IgD-negative memory B cell (primary cell): ENCODE measurements at regions not wholly inside any gene's neighbourhood (a gene's known extent, or its start where the extent isn't known, plus 50 kb on each side); places are given as distances from the start of the nearest gene placed in this dataset.

Experiments used
- H3K27ac Mint-ChIP-seq, 3 donors: one replicate each; pipeline ENCODE4 v1.8.0; 2020 to 2022; ENCODE audit warnings: mild to moderate bottlenecking in 3 of 3, mixed read lengths in 3 of 3, moderate library complexity in 1 of 3
- H3K27me3 Mint-ChIP-seq: one replicate; pipeline ENCODE4 v1.8.0; 2021; ENCODE audit warnings: mixed read lengths
- H3K36me3 Mint-ChIP-seq: one replicate; pipeline ENCODE4 v1.8.0; 2020; ENCODE audit warnings: mild to moderate bottlenecking, mixed read lengths
- H3K4me1 Mint-ChIP-seq, 3 donors: one replicate each; pipeline ENCODE4 v1.8.0; 2020 to 2022; ENCODE audit warnings: mixed read lengths in 3 of 3, mild to moderate bottlenecking in 1 of 3
- H3K4me3 Mint-ChIP-seq, 4 donors: one replicate each; pipeline ENCODE4 v1.8.0; 2020 to 2022; ENCODE audit warnings: mild to moderate bottlenecking in 4 of 4, mixed read lengths in 4 of 4, moderate library complexity in 3 of 4
- H3K9me3 Mint-ChIP-seq, 3 donors: one replicate each; pipeline ENCODE4 v1.8.0; 2020 to 2021; ENCODE audit warnings: mixed read lengths in 3 of 3, mild to moderate bottlenecking in 1 of 3

DNA sequence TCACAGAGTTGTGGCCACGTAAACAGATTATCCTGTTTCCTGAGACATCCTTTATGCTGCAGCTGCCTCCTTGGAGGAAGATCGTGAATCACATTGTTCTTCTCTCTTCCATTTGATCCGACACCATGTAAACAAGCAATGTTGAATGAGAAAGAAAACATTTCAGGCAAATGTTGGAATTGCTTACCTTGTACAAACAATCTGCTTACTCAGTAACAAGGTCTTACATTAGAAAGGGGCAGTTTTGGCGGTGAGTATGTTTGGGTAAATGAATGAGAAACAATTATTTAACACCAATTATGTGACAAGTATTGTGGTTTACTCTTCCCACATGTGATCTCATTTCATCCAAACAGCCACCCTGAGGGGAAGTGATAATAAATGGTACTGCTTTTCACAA lies 637.8 kb downstream of the RAB28 start:
- Mint-ChIP-seq H3K9me3 (no peaks in the 10 kb centered on the region), H3K4me3 (no peak overlapping the region), H3K27ac (no peak overlapping the region), H3K27me3 (no peaks in the 10 kb centered on the region), H3K4me1 (no peaks in the 10 kb centered on the region), H3K36me3 (no peaks in the 10 kb centered on the region)

GRCh38 chr4:12844141-12844540 lies 640.0 kb downstream of the RAB28 start:
- Mint-ChIP-seq H3K4me1 (no peaks in the 10 kb centered on the region), H3K36me3 (no peaks in the 10 kb centered on the region), H3K27me3 (peaks cover 1% of the 10 kb centered on the region), H3K9me3 (no peaks in the 10 kb centered on the region), H3K4me3 (no peak overlapping the region), H3K27ac (no peak overlapping the region)

DNA sequence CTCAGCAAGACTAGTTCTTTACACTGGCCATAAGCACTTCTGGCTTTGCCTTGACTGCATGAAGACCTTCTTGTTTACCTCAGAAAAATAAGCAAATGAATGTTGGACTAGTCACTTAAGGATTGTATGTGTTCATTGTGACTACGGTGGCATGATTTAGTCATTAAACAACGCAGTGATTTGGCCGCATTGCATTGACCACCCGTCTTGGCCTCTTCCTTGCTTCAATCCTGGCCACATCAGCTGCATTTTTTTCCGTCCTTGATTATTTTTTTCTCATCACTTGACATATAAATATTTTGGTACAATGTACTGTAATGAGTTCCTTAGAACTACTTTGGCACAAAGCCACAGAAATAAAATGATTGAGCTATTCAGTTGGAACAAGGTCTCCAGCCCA lies 656.2 kb downstream of the RAB28 start:
- Mint-ChIP-seq H3K4me1 (no peaks in the 10 kb centered on the region), H3K4me3 (no peak overlapping the region), H3K9me3 (peaks cover 0 to 1% (median 0%) of the 10 kb centered on the region in 3 donors), H3K27me3 (peaks cover 2% of the 10 kb centered on the region), H3K36me3 (no peaks in the 10 kb centered on the region), H3K27ac (no peak overlapping the region)

GRCh38 chr4:12791536-12791935 lies 692.6 kb downstream of the RAB28 start:
- Mint-ChIP-seq H3K36me3 (no peaks in the 10 kb centered on the region), H3K27ac (no peak overlapping the region), H3K27me3 (no peaks in the 10 kb centered on the region), H3K4me1 (no peaks in the 10 kb centered on the region), H3K9me3 (peaks cover 0 to 16% (median 10%) of the 10 kb centered on the region in 3 donors), H3K4me3 (no peak overlapping the region)

DNA sequence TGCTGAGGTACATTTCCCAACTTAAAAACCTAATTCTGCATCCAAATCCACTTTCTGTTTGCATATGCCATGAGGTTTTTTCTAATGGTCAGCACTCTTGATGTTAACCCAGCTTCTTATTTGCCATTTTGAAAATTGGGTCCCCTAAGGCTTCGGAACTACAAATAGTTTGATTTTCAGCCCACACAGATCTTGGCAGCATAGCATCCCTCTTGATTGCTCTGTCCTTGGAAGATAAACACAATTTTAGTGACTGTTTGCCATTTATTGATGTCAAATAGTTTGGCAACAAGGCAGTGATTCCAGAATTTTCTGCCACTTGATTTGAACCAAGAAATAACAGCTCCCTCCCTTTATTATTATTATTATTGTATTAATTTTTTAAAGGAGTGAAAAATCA lies 696.9 kb downstream of the RAB28 start:
- Mint-ChIP-seq H3K4me3 (no peak overlapping the region), H3K27ac (no peak overlapping the region), H3K27me3 (no peaks in the 10 kb centered on the region), H3K4me1 (no peaks in the 10 kb centered on the region), H3K9me3 (peaks cover 0 to 19% (median 13%) of the 10 kb centered on the region in 3 donors), H3K36me3 (no peaks in the 10 kb centered on the region)

DNA sequence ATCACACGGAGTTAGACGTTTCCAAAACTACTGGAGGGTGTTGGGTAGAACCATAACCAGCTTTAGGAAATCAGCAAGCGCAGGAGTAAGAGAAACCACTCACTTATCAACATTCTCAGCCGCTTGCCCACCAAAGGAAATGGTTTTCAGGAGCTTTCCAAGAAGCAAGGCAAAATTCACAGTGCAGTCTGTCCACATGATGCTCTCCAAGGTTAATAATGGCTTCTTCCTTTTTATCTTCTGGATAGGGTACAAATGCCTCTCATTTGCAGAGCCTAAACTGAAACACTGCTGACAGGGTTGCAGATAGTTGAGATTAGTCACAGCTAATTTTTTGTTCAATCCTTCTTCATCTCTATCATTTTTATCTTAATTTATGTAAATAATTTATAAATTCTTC lies 705.4 kb downstream of the RAB28 start:
- H3K4me1 Mint-ChIP-seq = peaks cover 0 to under 1% (median 0%) of the 10 kb centered on the region in 3 donors
- no peak overlapping the region for H3K4me3 Mint-ChIP-seq
- no peak overlapping the region for H3K27ac Mint-ChIP-seq
- H3K36me3 Mint-ChIP-seq = no peaks in the 10 kb centered on the region
- peaks cover 3% of the 10 kb centered on the region for H3K27me3 Mint-ChIP-seq
- H3K9me3 Mint-ChIP-seq = no peaks in the 10 kb centered on the region

GRCh38 chr4:12778191-12778590 lies 705.9 kb downstream of the RAB28 start:
- no peaks in the 10 kb centered on the region for H3K36me3 Mint-ChIP-seq
- H3K9me3 Mint-ChIP-seq = no peaks in the 10 kb centered on the region
- H3K4me3 Mint-ChIP-seq = no peak overlapping the region
- H3K27me3 Mint-ChIP-seq = peaks cover 3% of the 10 kb centered on the region
- H3K4me1 Mint-ChIP-seq = peaks cover 0 to 5% (median 0%) of the 10 kb centered on the region in 3 donors
- H3K27ac Mint-ChIP-seq = no peak overlapping the region

DNA sequence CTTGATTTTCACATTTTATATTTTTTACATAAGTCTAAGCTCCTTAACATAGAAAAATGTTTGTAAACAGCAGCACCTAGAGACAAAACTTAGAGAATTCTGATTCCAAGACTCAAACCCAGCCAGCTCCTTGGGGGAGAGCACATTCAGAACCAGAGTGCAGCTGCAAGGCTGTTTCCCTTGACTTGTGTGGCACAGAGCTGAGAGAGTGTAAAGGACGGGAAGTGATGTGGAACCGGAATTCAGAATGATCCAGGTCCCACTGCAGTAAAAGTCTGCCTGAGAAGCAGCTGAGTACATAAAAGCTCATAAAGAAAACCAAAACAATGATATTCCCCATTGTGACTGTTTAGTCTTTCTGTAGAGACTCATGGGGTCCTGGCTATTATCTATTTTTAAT lies 713.8 kb downstream of the RAB28 start:
- peaks cover 4% of the 10 kb centered on the region for H3K27me3 Mint-ChIP-seq
- peaks cover 0 to 4% (median 0%) of the 10 kb centered on the region in 3 donors for H3K9me3 Mint-ChIP-seq
- H3K4me1 Mint-ChIP-seq = peaks cover 0 to 8% (median 7%) of the 10 kb centered on the region in 3 donors
- no peak overlapping the region for H3K27ac Mint-ChIP-seq
- H3K4me3 Mint-ChIP-seq = no peak overlapping the region
- peaks cover 2% of the 10 kb centered on the region for H3K36me3 Mint-ChIP-seq

- Mint-ChIP-seq H3K36me3 (no peaks in the 10 kb centered on the region), H3K27me3 (no peaks in the 10 kb centered on the region), H3K4me1 (no peaks in the 10 kb centered on the region), H3K4me3 (no peak overlapping the region), H3K27ac (no peak overlapping the region), H3K9me3 (peaks cover 0 to 5% (median 0%) of the 10 kb centered on the region in 3 donors)
Observed at GRCh38 chr4:12761694-12762093, 722.4 kb downstream of the RAB28 start.

DNA sequence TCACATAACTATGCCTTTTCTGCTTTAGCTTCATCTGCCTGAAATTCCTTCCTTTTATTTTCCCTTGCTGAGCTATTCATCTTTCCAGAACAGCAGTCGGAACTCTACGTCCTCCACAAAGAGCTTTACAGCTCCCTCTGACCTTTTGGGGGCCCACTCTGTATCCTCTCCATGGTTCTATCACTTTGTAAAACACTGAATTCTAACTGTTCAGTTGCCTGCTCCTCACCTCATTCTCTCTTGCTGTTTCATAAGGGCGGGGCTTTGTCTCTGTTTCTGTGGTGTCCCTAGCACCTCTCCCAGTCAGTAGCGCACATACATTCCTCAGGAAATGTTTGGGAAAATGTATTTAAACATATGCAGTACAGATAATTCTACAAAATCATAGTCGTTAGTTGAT lies 737.0 kb downstream of the RAB28 start:
- Mint-ChIP-seq H3K4me1 (no peaks in the 10 kb centered on the region), H3K4me3 (no peak overlapping the region), H3K27ac (no peak overlapping the region), H3K27me3 (no peaks in the 10 kb centered on the region), H3K9me3 (peaks cover 0 to 14% (median 2%) of the 10 kb centered on the region in 3 donors), H3K36me3 (no peaks in the 10 kb centered on the region)

DNA sequence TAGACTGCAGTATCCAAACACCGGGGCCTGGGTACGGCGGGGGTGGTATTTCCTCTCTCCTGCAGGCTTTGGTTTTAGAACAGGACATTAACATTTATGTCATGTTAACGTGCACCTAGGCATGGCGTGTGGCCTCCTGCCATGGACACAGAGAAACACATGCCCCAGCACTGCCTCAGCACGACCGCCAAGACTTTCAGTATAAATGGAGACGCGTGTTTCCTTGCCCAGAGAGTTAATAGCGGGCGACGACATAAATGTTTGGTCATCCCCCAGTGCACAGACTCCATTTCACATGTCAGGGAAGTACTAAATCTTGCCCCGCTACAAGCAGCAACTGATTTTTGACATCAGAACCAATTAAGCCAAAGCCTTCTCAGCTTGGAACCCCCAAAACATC lies 737.9 kb downstream of the RAB28 start:
- H3K36me3 Mint-ChIP-seq = no peaks in the 10 kb centered on the region

DNA sequence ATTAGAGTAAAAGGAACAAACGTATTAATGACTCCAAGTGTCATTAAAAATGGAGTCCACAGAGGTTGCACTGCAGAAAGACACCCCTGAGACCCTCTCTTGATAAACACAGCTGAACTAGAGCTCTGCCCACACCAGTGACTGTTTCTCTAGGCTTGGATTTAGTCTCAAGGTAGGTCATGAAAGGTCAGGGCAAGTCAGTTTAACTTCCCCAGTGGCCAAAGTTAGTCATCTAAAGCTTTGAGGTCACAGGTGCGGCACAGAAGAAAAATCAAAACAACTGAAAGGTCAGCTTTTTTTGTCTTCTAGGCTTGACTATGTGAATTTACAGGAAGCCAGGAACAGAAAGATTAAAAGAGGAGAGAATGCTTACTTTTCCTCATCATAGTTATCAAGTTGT lies 749.6 kb downstream of the RAB28 start:
- no peaks in the 10 kb centered on the region for H3K4me1 Mint-ChIP-seq

More for the DNA sequence above, 737.9 kb downstream of the RAB28 start:
- Mint-ChIP-seq H3K4me1 (no peaks in the 10 kb centered on the region), H3K27me3 (no peaks in the 10 kb centered on the region), H3K4me3 (no peak overlapping the region), H3K27ac (no peak overlapping the region), H3K9me3 (peaks cover 0 to 10% (median 2%) of the 10 kb centered on the region in 3 donors)

GRCh38 chr4:12729384-12729783 lies 754.8 kb downstream of the RAB28 start:
- Mint-ChIP-seq H3K36me3 (no peaks in the 10 kb centered on the region), H3K4me1 (peaks cover 0 to 2% (median 0%) of the 10 kb centered on the region in 3 donors), H3K4me3 (no peak overlapping the region), H3K9me3 (no peaks in the 10 kb centered on the region), H3K27ac (no peak overlapping the region), H3K27me3 (peaks cover 8% of the 10 kb centered on the region)

More for the DNA sequence above, 749.6 kb downstream of the RAB28 start:
- peaks cover 9% of the 10 kb centered on the region for H3K27me3 Mint-ChIP-seq
- H3K36me3 Mint-ChIP-seq = no peaks in the 10 kb centered on the region
- no peak overlapping the region for H3K4me3 Mint-ChIP-seq
- H3K9me3 Mint-ChIP-seq = peaks cover 0 to 6% (median 0%) of the 10 kb centered on the region in 3 donors
- no peak overlapping the region for H3K27ac Mint-ChIP-seq

DNA sequence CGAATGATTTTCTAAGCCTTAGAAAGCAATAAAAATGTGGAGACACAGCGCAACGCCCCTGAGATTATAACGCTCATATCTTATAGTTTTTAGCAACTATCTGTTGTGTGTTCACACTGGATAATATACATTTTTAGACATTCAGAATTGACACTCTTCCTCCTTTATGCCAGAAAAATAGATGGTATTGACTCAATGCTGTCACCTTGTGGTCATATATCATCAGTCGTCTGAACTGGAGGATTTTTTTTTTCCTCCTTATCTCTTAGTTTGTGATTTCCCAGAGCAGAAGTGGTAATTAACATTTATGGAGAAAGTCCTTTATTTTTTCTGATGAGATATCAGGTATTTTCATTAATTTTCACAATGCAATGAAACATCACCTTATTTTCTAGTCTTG lies 759.6 kb downstream of the RAB28 start:
- no peak overlapping the region for H3K27ac Mint-ChIP-seq
- peaks cover 0 to 4% (median 0%) of the 10 kb centered on the region in 3 donors for H3K4me1 Mint-ChIP-seq
- no peaks in the 10 kb centered on the region for H3K9me3 Mint-ChIP-seq
- H3K4me3 Mint-ChIP-seq = no peak overlapping the region
- peaks cover 6% of the 10 kb centered on the region for H3K27me3 Mint-ChIP-seq
- H3K36me3 Mint-ChIP-seq = no peaks in the 10 kb centered on the region

GRCh38 chr4:12723849-12724447 lies 760.2 kb downstream of the RAB28 start:
- Mint-ChIP-seq H3K4me3 (peak overlapping the region in 1 of 4 donors; percentile 23), H3K4me1 (peaks cover 0 to 4% (median 0%) of the 10 kb centered on the region in 3 donors), H3K36me3 (no peaks in the 10 kb centered on the region), H3K27ac (no peak overlapping the region), H3K27me3 (peaks cover 6% of the 10 kb centered on the region), H3K9me3 (no peaks in the 10 kb centered on the region)

GRCh38 chr4:12716896-12717295 lies 767.2 kb downstream of the RAB28 start:
- H3K36me3 Mint-ChIP-seq = no peaks in the 10 kb centered on the region
- no peak overlapping the region for H3K27ac Mint-ChIP-seq
- H3K4me1 Mint-ChIP-seq = no peaks in the 10 kb centered on the region
- no peak overlapping the region for H3K4me3 Mint-ChIP-seq
- H3K9me3 Mint-ChIP-seq = peaks cover 0 to 2% (median 0%) of the 10 kb centered on the region in 3 donors
- H3K27me3 Mint-ChIP-seq = peaks cover 2% of the 10 kb centered on the region
